SK-N-SH (cell line): ENCODE measurements at regions not wholly inside any gene's neighbourhood (a gene's known extent, or its start where the extent isn't known, plus 50 kb on each side); places are given as distances from the start of the nearest gene placed in this dataset.

Source experiments
- CTCF ChIA-PET: fragments of 300-600, 350-600 bp; formaldehyde crosslinking; extraction: SDS; loops from one replicate; lab custom pipeline; 2021; lab: Yijun Ruan, JAX
- POLR2A ChIA-PET: fragments of 350-600 bp; sonication (Branson Sonifier 250); formaldehyde crosslinking; extraction: SDS; loops from one replicate; lab custom pipeline; 2020; ENCODE audit warnings: antibody characterized with exemption, inconsistent platforms; lab: Yijun Ruan, JAX
- DNase-seq: peaks from one replicate; pipeline ENCODE4 v3.0.0; 2012
- H2AFZ ChIP-seq: fragments of 200-600 bp; sonication (generic); 2 replicates; pipeline ENCODE4 v1.8.1; 2016; ENCODE audit warnings: antibody characterized with exemption, mild to moderate bottlenecking, low read depth
- H3F3A ChIP-seq: fragments of 200-600 bp; sonication (generic); replicated peaks from 2 replicates; pipeline ENCODE3; 2016; ENCODE audit warnings: antibody characterized with exemption, mild to moderate bottlenecking; ENCODE audit not compliant: insufficient read depth
- H3K27ac ChIP-seq, 2 experiments: fragments of 200-500 bp in 1 of 2; fragments of 200-600 bp in 1 of 2; sonication (Bioruptor generic) in 1 of 2; sonication (generic), shearing (Covaris generic) in 1 of 2; 2 replicates each; pipeline versions ENCODE4 v1.5.1 to v1.6.1; 2014 to 2016; ENCODE audit warnings: low read depth in 2 of 2, inconsistent platforms in 1 of 2, low read length in 1 of 2, mild to moderate bottlenecking in 1 of 2, mixed read lengths in 1 of 2
- H3K27me3 ChIP-seq: fragments of 200-600 bp; sonication (generic), shearing (Covaris generic); 2 replicates; pipeline ENCODE4 v1.6.1; 2016; ENCODE audit warnings: mixed run types; ENCODE audit not compliant: insufficient read depth
- H3K36me3 ChIP-seq, 2 experiments: fragments of 200-500 bp in 1 of 2; fragments of 200-600 bp in 1 of 2; sonication (Bioruptor generic) in 1 of 2; sonication (generic) in 1 of 2; replicated peaks in 1 of 2; 2 replicates each; pipeline versions ENCODE3 to v1.5.1; 2014 to 2016; ENCODE audit warnings: low read length in 1 of 2, mild to moderate bottlenecking in 1 of 2; ENCODE audit not compliant: insufficient read depth in 2 of 2, control insufficient read depth in 1 of 2
- H3K4me1 ChIP-seq, 2 experiments: fragments of 200-500 bp in 1 of 2; fragments of 200-600 bp in 1 of 2; sonication (Bioruptor generic) in 1 of 2; sonication (generic), shearing (Covaris generic) in 1 of 2; 2 replicates each; pipeline versions ENCODE4 v1.5.1 to v1.6.1; 2014 to 2016; ENCODE audit warnings: low read depth in 1 of 2, low read length in 1 of 2, mixed run types in 1 of 2; ENCODE audit not compliant: insufficient read depth in 2 of 2, control insufficient read depth in 1 of 2
- H3K4me2 ChIP-seq: fragments of 200-600 bp; sonication (generic), shearing (Covaris generic); 2 replicates; pipeline ENCODE4 v1.6.1; 2017; ENCODE audit warnings: mixed run types
- H3K4me3 ChIP-seq, 2 experiments: fragments of 200-500 bp in 1 of 2; fragments of 200-600 bp in 1 of 2; sonication (Bioruptor generic) in 1 of 2; sonication (generic), shearing (Covaris generic) in 1 of 2; 2 replicates each; pipeline versions ENCODE4 v1.5.1 to v1.8.1; 2014 to 2016; ENCODE audit warnings: low read depth in 2 of 2, inconsistent platforms in 1 of 2, low read length in 1 of 2, mild to moderate bottlenecking in 1 of 2, mixed read lengths in 1 of 2, moderate library complexity in 1 of 2
- H3K79me2 ChIP-seq: fragments of 200-600 bp; sonication (generic); 2 replicates; pipeline ENCODE4 v1.8.1; 2017; ENCODE audit warnings: mild to moderate bottlenecking; ENCODE audit not compliant: insufficient read depth
- H3K9ac ChIP-seq: fragments of 200-600 bp; sonication (generic); 2 replicates; pipeline ENCODE4 v1.6.1; 2017; ENCODE audit warnings: mixed run types
- H3K9me2 ChIP-seq: fragments of 200-600 bp; sonication (generic); 2 replicates; pipeline ENCODE4 v1.6.1; 2017; ENCODE audit warnings: mixed run types
- H3K9me3 ChIP-seq: fragments of 200-600 bp; sonication (generic); 2 replicates; pipeline ENCODE4 v1.6.1; 2017; ENCODE audit warnings: mixed run types, mild to moderate bottlenecking, moderate library complexity
- H4K20me1 ChIP-seq: fragments of 200-600 bp; sonication (generic); 2 replicates; pipeline ENCODE4 v1.6.1; 2017; ENCODE audit warnings: mild to moderate bottlenecking, mixed run types; ENCODE audit not compliant: insufficient read depth
- ELF1 ChIP-seq: IDR thresholded peaks from 2 replicates; pipeline ENCODE4 v1.4.0; 2012
- EZH2phosphoT487 ChIP-seq: fragments of 200-600 bp; sonication (generic); IDR thresholded peaks from 2 replicates; pipeline ENCODE4 v1.6.1; 2017; ENCODE audit warnings: low read depth, mixed run types, mild to moderate bottlenecking, antibody characterized with exemption, moderate library complexity, borderline replicate concordance
- FOSL2 ChIP-seq: IDR thresholded peaks from 2 replicates; pipeline ENCODE4 v1.4.0; 2012; ENCODE audit warnings: low read depth, mild to moderate bottlenecking, moderate library complexity, borderline replicate concordance
- GABPA ChIP-seq: IDR thresholded peaks from 2 replicates; pipeline ENCODE4 v1.4.0; 2012; ENCODE audit warnings: low read depth, mild to moderate bottlenecking
- MEF2A ChIP-seq: IDR thresholded peaks from 2 replicates; pipeline ENCODE4 v1.4.0; 2012; ENCODE audit warnings: low read depth, borderline replicate concordance
- POLR2AphosphoS5 ChIP-seq: IDR thresholded peaks from 2 replicates; pipeline ENCODE4 v1.6.1; 2012; ENCODE audit warnings: low read depth, low read length
- RAD21 ChIP-seq: IDR thresholded peaks from 2 replicates; pipeline ENCODE4 v1.6.1; 2012; ENCODE audit warnings: mild to moderate bottlenecking, low read length
- RCOR1 ChIP-seq: fragments of 150-350 bp; IDR thresholded peaks from 2 replicates; pipeline ENCODE4 v1.6.1; 2017; ENCODE audit warnings: antibody characterized with exemption, low read length
- RXRA ChIP-seq: IDR thresholded peaks from 2 replicates; pipeline ENCODE4 v1.4.0; 2012; ENCODE audit warnings: low read depth, mild to moderate bottlenecking, borderline replicate concordance
- SMC3 ChIP-seq: IDR thresholded peaks from 2 replicates; pipeline ENCODE4 v1.6.1; 2012; ENCODE audit warnings: low read depth, low read length, improper control_type of control experiment
- TAF1 ChIP-seq: IDR thresholded peaks from 2 replicates; pipeline ENCODE4 v1.6.1; 2012; ENCODE audit warnings: low read depth, mild to moderate bottlenecking, low read length, moderate library complexity, borderline replicate concordance
- USF1 ChIP-seq: IDR thresholded peaks from 2 replicates; pipeline ENCODE4 v1.4.0; 2012; ENCODE audit warnings: low read depth, borderline replicate concordance
- USF2 ChIP-seq: fragments of 150-350 bp; IDR thresholded peaks from 2 replicates; pipeline ENCODE4 v1.6.1; 2017; ENCODE audit warnings: antibody characterized with exemption, low read length, low read depth, borderline replicate concordance
- YY1 ChIP-seq: IDR thresholded peaks from 2 replicates; pipeline ENCODE4 v1.4.0; 2012; ENCODE audit warnings: low read depth, mild to moderate bottlenecking
- ZBTB33 ChIP-seq: IDR thresholded peaks from 2 replicates; pipeline ENCODE4 v1.4.0; 2012; ENCODE audit warnings: low read depth, borderline replicate concordance
- WGBS: methylation state at CpG from one replicate; pipeline ENCODE4 v1.1.6; 2017; ENCODE audit warnings: low lambda C conversion rate; 5-methylcytosine and 5-hydroxymethylcytosine counted together

GRCh38 chr16:86195863-86196630 is 297.1 kb downstream of the IRF8 start:
- 1% methylated on average over 22 of the region's 22 CpGs for WGBS
- Histone ChIP-seq H3K9me2 (no peaks in the 10 kb centered on the region), H3K4me2 (no peak overlapping the region), H2AFZ (no peak overlapping the region), H3K27me3 (peaks cover 100% of the 10 kb centered on the region), H4K20me1 (no peaks in the 10 kb centered on the region), H3K79me2 (no peaks in the 10 kb centered on the region), H3K36me3 (no peaks in the 10 kb centered on the region), H3K9ac (no peak overlapping the region), H3F3A (no peaks in the 10 kb centered on the region), H3K27ac (no peak overlapping the region), H3K4me1 (no peaks in the 10 kb centered on the region), H3K9me3 (no peaks in the 10 kb centered on the region), H3K4me3 (no peak overlapping the region)
- TF ChIP-seq EZH2phosphoT487 (0 out of 2 replicates have a peak, but pooled peaks have one; percentile 68), FOSL2 (no peak)
- no peak for DNase-seq
- ChIA-PET POLR2A (no interaction called here), CTCF (no interaction called here)

- 10% methylated on average over 18 of the region's 18 CpGs for WGBS
- POLR2A ChIA-PET, result no interaction called here
- TF ChIP-seq USF2 (no peak), MEF2A (no peak), RAD21 (no peak), RCOR1 (no peak), USF1 (no peak), TAF1 (no peak), RXRA (no peak), ELF1 (no peak), SMC3 (no peak), POLR2AphosphoS5 (no peak), GABPA (no peak), ZBTB33 (no peak), YY1 (no peak)
- Histone ChIP-seq H3F3A (no peaks in the 10 kb centered on the region), H3K27me3 (peaks cover 98% of the 10 kb centered on the region), H3K4me1 (no peaks in the 10 kb centered on the region), H3K9me2 (no peaks in the 10 kb centered on the region), H3K4me2 (no peak overlapping the region), H4K20me1 (no peaks in the 10 kb centered on the region), H3K36me3 (no peaks in the 10 kb centered on the region), H2AFZ (no peak overlapping the region), H3K4me3 (no peak overlapping the region), H3K79me2 (no peaks in the 10 kb centered on the region), H3K27ac (no peak overlapping the region), H3K9ac (no peak overlapping the region), H3K9me3 (no peaks in the 10 kb centered on the region)
- CTCF ChIA-PET, result no interaction called here
- DNase-seq, result no peak
Observed at GRCh38 chr16:86196687-86197391, 297.9 kb downstream of the IRF8 start.
